Neural cell (in vitro differentiated cells): ENCODE measurements at regions not wholly inside any gene's neighbourhood (a gene's known extent, or its start where the extent isn't known, plus 50 kb on each side); places are given as distances from the start of the nearest gene placed in this dataset.

ENCODE experiments used
- H2AFZ ChIP-seq: fragments of 200-600, 300-800 bp; sonication (generic), shearing (Covaris generic); 2 replicates; pipeline ENCODE4 v1.6.0; 2014; ENCODE audit warnings: low read depth, mild to moderate bottlenecking, antibody characterized with exemption, low read length, moderate library complexity
- H3F3A ChIP-seq: fragments of 200-600 bp; shearing (Covaris generic); 2 replicates; pipeline ENCODE4 v1.6.1; 2016; ENCODE audit warnings: mild to moderate bottlenecking, moderate library complexity, mixed read lengths, antibody characterized with exemption, low read length; ENCODE audit not compliant: insufficient read depth, poor library complexity, severe bottlenecking
- H3K27ac ChIP-seq: fragments of 200-600, 300-800 bp; sonication (generic), shearing (Covaris generic); 2 replicates; pipeline ENCODE4 v1.5.1; 2014; ENCODE audit warnings: mild to moderate bottlenecking, low read length, moderate library complexity
- H3K27me3 ChIP-seq: fragments of 300-800, 200-600 bp; sonication (generic), shearing (Covaris generic); 2 replicates; pipeline ENCODE4 v1.6.0; 2014; ENCODE audit warnings: mild to moderate bottlenecking, low read depth, low read length, moderate library complexity; ENCODE audit not compliant: insufficient read depth
- H3K36me3 ChIP-seq: fragments of 300-800, 200-600 bp; sonication (generic), shearing (Covaris generic); 2 replicates; pipeline ENCODE4 v1.5.1; 2014; ENCODE audit warnings: mild to moderate bottlenecking, antibody characterized with exemption, low read length, moderate library complexity; ENCODE audit not compliant: insufficient read depth
- H3K4me2 ChIP-seq: fragments of 300-800, 200-600 bp; sonication (generic), shearing (Covaris generic); 2 replicates; pipeline ENCODE4 v1.6.0; 2014; ENCODE audit warnings: mild to moderate bottlenecking, low read length
- H3K4me3 ChIP-seq: fragments of 300-800, 200-600 bp; sonication (generic), shearing (Covaris generic); 2 replicates; pipeline ENCODE4 v1.5.1; 2014; ENCODE audit warnings: mild to moderate bottlenecking, low read length, moderate library complexity
- H3K79me2 ChIP-seq: fragments of 200-600 bp; shearing (Covaris generic); replicated peaks from 2 replicates; pipeline ENCODE4 v1.6.0; 2014; ENCODE audit warnings: mild to moderate bottlenecking, low read length, moderate library complexity; ENCODE audit not compliant: insufficient read depth
- H3K9ac ChIP-seq: fragments of 300-800, 200-600 bp; sonication (generic), shearing (Covaris generic); 2 replicates; pipeline ENCODE4 v1.6.1; 2016; ENCODE audit warnings: mild to moderate bottlenecking, low read length, mixed read lengths
- H3K9me2 ChIP-seq: fragments of 200-600 bp; shearing (Covaris generic); 2 replicates; pipeline ENCODE4 v1.6.1; 2016; ENCODE audit warnings: mild to moderate bottlenecking, low read length, mixed read lengths; ENCODE audit not compliant: insufficient read depth
- H3K9me3 ChIP-seq: fragments of 200-600, 300-800 bp; sonication (generic), shearing (Covaris generic); 2 replicates; pipeline ENCODE4 v1.6.1; 2016; ENCODE audit warnings: mild to moderate bottlenecking, mixed run types, low read length, moderate library complexity, mixed read lengths
- H4K20me1 ChIP-seq: fragments of 200-600 bp; shearing (Covaris generic); 2 replicates; pipeline ENCODE4 v1.6.1; 2016; ENCODE audit warnings: mild to moderate bottlenecking, mixed run types; ENCODE audit not compliant: insufficient read depth
- EP300 ChIP-seq: fragments of 450-650 bp; conservative IDR thresholded peaks from 2 replicates; pipeline ENCODE4 v1.6.1; 2014; ENCODE audit warnings: antibody characterized with exemption, mild to moderate bottlenecking, moderate library complexity; ENCODE audit not compliant: poor library complexity, severe bottlenecking
- MXI1 ChIP-seq: fragments of 450-650 bp; conservative IDR thresholded peaks from 2 replicates; pipeline ENCODE4 v1.6.1; 2014; ENCODE audit warnings: antibody characterized with exemption, mild to moderate bottlenecking; ENCODE audit not compliant: poor library complexity, severe bottlenecking
- POLR2AphosphoS5 ChIP-seq: IDR thresholded peaks from 2 replicates; pipeline ENCODE4 v1.6.1; 2012
- RAD21 ChIP-seq: fragments of 450-650 bp; conservative IDR thresholded peaks from 2 replicates; pipeline ENCODE4 v1.6.1; 2014; ENCODE audit warnings: antibody characterized with exemption, mild to moderate bottlenecking, moderate library complexity
- TAF1 ChIP-seq: IDR thresholded peaks from 2 replicates; pipeline ENCODE4 v1.6.1; 2012; ENCODE audit warnings: low read depth
- TF ChIP-seq, protein P1 (sequence below): IDR thresholded peaks from 2 replicates; pipeline ENCODE4 v1.6.1; 2012; ENCODE audit warnings: borderline replicate concordance
- TF ChIP-seq, protein P2 (sequence below): fragments of 450-650 bp; IDR thresholded peaks from 2 replicates; pipeline ENCODE4 v1.5.1; 2014; ENCODE audit warnings: antibody characterized with exemption, mild to moderate bottlenecking, moderate library complexity; ENCODE audit not compliant: poor library complexity, severe bottlenecking

DNA sequence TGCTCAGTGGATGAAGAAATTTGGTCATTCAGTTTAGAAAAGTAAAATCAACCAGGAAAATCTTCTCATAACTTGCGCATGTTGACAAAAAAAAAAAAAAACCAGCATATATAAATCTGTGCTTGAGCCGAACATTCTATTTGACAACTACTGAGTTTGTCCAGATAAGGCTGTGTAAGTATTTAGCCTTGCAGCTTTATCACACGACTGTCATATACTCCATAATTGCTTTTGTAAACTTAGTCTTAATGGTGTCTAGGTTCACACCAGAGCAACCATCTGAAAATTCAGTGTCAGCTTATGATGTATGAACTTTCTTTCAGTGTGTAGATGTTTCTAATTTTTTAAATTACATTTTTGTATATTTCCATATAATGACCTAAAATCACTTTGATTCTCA lies 1173.8 kb upstream of the TMPRSS15 start:
- Histone ChIP-seq H3K4me3 (no peak overlapping the region), H3K79me2 (no peaks in the 10 kb centered on the region)

DNA sequence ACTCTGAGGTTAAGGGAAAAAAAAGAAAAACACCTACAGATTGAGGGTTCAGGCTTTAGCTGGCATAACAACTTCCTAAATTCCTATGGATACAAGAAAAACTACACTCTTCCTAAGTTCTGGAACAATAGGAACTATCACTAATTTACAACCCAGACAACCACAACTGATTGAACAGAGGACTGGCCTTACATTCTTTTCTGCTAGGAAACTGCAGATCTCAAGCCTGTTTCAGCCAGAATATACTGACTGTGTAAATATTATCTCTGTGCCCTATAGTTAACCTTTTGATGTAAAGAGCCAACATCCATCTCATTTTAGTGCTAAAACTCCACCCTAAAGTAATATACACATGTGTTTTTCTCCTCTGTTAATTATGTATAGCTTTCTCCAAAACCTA lies 1186.5 kb upstream of the TMPRSS15 start:
- Histone ChIP-seq H3K79me2 (no peaks in the 10 kb centered on the region), H2AFZ (no peak overlapping the region), H3K9me2 (no peaks in the 10 kb centered on the region)

More for the DNA sequence above, 1173.8 kb upstream of the TMPRSS15 start:
- Histone ChIP-seq H4K20me1 (no peaks in the 10 kb centered on the region), H3F3A (no peaks in the 10 kb centered on the region), H3K9me2 (no peaks in the 10 kb centered on the region), H3K27ac (no peak overlapping the region), H3K36me3 (no peaks in the 10 kb centered on the region), H3K9me3 (no peaks in the 10 kb centered on the region), H2AFZ (no peak overlapping the region), H3K9ac (no peak overlapping the region), H3K4me2 (no peak overlapping the region), H3K27me3 (no peaks in the 10 kb centered on the region)
- TF ChIP-seq EP300 (no peak), TAF1 (no peak), POLR2AphosphoS5 (no peak), RAD21 (no peak)
- TF ChIP-seq, protein P1, sequence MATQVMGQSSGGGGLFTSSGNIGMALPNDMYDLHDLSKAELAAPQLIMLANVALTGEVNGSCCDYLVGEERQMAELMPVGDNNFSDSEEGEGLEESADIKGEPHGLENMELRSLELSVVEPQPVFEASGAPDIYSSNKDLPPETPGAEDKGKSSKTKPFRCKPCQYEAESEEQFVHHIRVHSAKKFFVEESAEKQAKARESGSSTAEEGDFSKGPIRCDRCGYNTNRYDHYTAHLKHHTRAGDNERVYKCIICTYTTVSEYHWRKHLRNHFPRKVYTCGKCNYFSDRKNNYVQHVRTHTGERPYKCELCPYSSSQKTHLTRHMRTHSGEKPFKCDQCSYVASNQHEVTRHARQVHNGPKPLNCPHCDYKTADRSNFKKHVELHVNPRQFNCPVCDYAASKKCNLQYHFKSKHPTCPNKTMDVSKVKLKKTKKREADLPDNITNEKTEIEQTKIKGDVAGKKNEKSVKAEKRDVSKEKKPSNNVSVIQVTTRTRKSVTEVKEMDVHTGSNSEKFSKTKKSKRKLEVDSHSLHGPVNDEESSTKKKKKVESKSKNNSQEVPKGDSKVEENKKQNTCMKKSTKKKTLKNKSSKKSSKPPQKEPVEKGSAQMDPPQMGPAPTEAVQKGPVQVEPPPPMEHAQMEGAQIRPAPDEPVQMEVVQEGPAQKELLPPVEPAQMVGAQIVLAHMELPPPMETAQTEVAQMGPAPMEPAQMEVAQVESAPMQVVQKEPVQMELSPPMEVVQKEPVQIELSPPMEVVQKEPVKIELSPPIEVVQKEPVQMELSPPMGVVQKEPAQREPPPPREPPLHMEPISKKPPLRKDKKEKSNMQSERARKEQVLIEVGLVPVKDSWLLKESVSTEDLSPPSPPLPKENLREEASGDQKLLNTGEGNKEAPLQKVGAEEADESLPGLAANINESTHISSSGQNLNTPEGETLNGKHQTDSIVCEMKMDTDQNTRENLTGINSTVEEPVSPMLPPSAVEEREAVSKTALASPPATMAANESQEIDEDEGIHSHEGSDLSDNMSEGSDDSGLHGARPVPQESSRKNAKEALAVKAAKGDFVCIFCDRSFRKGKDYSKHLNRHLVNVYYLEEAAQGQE, result no peak

More for the DNA sequence above, 1186.5 kb upstream of the TMPRSS15 start:
- Histone ChIP-seq H3K9ac (no peak overlapping the region), H3K27ac (no peak overlapping the region), H3F3A (no peaks in the 10 kb centered on the region), H4K20me1 (no peaks in the 10 kb centered on the region), H3K4me2 (no peak overlapping the region), H3K36me3 (no peaks in the 10 kb centered on the region), H3K9me3 (no peaks in the 10 kb centered on the region), H3K27me3 (no peaks in the 10 kb centered on the region), H3K4me3 (no peak overlapping the region)
- TF ChIP-seq, protein P1, result no peak
- TF ChIP-seq MXI1 (no peak), TAF1 (no peak), EP300 (no peak), POLR2AphosphoS5 (no peak)
- TF ChIP-seq, protein P2, sequence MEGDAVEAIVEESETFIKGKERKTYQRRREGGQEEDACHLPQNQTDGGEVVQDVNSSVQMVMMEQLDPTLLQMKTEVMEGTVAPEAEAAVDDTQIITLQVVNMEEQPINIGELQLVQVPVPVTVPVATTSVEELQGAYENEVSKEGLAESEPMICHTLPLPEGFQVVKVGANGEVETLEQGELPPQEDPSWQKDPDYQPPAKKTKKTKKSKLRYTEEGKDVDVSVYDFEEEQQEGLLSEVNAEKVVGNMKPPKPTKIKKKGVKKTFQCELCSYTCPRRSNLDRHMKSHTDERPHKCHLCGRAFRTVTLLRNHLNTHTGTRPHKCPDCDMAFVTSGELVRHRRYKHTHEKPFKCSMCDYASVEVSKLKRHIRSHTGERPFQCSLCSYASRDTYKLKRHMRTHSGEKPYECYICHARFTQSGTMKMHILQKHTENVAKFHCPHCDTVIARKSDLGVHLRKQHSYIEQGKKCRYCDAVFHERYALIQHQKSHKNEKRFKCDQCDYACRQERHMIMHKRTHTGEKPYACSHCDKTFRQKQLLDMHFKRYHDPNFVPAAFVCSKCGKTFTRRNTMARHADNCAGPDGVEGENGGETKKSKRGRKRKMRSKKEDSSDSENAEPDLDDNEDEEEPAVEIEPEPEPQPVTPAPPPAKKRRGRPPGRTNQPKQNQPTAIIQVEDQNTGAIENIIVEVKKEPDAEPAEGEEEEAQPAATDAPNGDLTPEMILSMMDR, result no peak
